MM.1S (cell line): ENCODE measurements at regions not wholly inside any gene's neighbourhood (a gene's known extent, or its start where the extent isn't known, plus 50 kb on each side); places are given as distances from the start of the nearest gene placed in this dataset.

ENCODE experiments used
- EZH2 ChIP-seq: fragments of 300-600 bp; sonication (generic); optimal IDR thresholded peaks from 2 replicates; pipeline ENCODE3; 2017; ENCODE audit warnings: low read depth, mild to moderate bottlenecking, antibody characterized with exemption, low read length, mixed read lengths
- EZH2phosphoT487 ChIP-seq: fragments of 300-600 bp; sonication (generic); IDR thresholded peaks from 2 replicates; pipeline ENCODE4 v1.6.1; 2018; ENCODE audit warnings: antibody characterized with exemption, low read length
- TF ChIP-seq, protein P1 (sequence below): fragments of 300-600 bp; sonication (generic); IDR thresholded peaks from 2 replicates; pipeline ENCODE4 v1.5.1; 2016; ENCODE audit warnings: antibody characterized with exemption, low read length, mixed read lengths

DNA sequence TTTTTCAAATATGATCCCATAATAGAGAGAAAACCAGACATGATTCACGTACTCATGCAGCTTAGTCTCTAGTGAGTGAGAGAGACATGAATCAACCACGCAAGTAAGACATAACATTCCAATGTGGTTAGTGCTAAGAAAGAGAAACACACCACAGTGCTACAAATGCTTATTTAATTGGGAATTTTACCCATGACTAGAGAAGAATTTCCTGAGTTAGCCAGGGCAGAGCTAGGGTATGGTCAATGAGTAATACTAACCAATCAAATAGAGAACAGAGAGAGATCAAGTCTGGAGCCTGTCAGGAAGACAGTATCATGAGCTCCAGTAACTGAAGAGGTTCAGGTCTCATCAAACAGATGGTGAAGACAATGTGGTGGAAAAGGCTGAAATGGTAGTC, 495.2 kb downstream of the PDGFC start:
- TF ChIP-seq, protein P1, sequence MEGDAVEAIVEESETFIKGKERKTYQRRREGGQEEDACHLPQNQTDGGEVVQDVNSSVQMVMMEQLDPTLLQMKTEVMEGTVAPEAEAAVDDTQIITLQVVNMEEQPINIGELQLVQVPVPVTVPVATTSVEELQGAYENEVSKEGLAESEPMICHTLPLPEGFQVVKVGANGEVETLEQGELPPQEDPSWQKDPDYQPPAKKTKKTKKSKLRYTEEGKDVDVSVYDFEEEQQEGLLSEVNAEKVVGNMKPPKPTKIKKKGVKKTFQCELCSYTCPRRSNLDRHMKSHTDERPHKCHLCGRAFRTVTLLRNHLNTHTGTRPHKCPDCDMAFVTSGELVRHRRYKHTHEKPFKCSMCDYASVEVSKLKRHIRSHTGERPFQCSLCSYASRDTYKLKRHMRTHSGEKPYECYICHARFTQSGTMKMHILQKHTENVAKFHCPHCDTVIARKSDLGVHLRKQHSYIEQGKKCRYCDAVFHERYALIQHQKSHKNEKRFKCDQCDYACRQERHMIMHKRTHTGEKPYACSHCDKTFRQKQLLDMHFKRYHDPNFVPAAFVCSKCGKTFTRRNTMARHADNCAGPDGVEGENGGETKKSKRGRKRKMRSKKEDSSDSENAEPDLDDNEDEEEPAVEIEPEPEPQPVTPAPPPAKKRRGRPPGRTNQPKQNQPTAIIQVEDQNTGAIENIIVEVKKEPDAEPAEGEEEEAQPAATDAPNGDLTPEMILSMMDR = no peak
- TF ChIP-seq EZH2phosphoT487 (no peak), EZH2 (no peak)
